NCI-H82 (cell line): ENCODE measurements at regions not wholly inside any gene's neighbourhood (a gene's known extent, or its start where the extent isn't known, plus 50 kb on each side); places are given as distances from the start of the nearest gene placed in this dataset.

Experiments used
- DNase-seq: peaks from one replicate; lab custom pipeline; 2025; lab: John Stamatoyannopoulos, UW

DNA sequence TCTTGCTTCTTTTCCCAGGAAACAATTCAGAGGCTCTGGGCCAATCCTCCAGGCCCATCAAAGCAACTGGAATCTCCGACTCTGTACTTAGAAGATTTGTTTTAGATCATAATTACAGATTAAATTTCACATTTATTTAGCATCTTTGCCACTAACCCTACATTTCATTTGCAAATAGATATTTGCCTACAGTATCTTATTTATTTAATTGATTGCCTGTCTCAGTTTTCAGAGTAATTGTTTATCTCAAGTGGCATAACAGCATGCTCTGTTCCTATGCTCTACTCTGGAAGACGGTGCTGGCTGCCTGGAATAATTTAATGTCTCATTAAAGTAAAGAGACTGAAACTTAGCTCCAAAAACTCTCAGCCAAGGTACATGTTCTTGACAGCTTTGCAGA lies 213.4 kb downstream of the HNMT start:
- DNase-seq, result no peak

DNA sequence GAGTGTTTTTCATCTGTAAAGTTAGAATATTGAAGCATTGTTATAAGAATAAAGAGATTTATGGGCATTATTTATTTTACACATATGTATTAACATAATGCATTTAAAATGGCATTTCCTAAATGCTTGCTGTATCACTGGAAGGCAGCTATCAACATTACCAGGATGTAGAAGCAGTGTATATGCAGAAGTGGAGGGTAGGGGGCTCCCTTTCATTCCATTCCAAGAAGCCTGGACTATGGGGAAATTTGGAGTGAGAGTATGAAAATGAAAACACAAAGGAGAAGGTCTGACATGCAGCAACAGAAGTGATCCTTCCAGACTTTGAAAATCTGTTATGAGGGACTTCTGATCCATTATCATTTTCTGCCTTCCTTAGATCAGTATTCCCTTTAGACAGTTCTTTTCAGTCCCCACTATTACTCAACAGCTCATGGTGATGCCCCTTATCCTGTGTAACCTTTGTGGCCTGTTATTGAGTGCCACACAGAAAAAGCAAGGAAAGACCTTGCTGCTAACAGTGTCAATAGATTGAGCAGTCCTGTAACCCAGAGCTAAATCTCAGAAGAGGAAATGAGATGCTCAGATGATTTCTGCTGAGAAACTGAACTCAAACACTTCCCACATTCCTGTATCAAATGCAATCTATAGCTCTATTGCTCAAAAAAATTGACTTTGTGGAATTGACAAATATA lies 216.6 kb downstream of the HNMT start:
- DNase-seq, result no peak

DNA sequence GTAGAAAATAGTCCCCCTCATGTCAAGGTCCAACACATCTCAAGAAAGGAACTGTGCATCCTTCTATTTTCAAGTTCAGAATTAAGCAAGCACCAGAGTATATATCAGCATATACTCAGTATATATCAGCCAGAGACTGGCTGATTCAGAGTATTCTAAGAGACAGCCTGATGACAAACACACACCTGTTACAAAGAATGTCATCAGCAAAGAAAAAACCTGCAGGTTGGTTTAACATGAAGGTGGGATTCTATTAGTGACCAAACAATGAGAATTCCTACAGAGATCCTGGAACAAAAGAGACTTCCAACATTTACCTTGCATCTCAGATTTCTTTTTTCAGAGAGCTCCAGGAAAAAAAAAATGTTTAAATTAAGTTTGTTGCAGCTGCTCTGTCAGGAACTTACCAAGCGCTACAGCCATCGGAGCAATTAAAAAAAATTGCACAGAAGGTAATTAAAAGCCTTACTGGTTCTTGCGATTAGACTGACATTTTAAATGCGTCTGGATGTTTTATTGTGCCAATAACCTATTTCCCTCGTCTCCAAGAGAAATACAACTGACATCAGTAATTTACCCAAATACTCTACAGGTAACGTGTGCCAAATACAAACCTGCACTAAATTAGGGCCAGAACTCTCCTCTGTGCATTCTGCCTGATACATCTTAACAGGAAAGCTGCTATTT lies 218.1 kb downstream of the HNMT start:
- no peak for DNase-seq

DNA sequence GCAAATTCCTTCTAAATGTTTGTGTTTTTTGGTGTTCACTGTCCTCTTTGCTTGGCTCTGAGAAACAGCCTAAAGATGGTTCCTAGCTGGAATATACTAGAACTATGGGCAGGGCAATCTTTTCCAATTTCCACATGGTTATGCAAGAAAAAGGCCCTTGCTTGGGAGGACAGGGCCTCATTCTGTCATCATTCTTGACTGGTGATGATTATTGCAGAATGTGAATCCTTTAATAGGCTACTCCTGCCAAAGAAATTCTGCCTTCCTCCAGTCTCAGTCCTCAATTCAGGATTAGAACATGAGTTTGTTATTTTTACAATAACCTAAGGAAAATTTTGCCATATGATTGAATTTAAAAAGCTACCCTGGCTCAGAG lies 218.7 kb downstream of the HNMT start:
- no peak for DNase-seq

DNA sequence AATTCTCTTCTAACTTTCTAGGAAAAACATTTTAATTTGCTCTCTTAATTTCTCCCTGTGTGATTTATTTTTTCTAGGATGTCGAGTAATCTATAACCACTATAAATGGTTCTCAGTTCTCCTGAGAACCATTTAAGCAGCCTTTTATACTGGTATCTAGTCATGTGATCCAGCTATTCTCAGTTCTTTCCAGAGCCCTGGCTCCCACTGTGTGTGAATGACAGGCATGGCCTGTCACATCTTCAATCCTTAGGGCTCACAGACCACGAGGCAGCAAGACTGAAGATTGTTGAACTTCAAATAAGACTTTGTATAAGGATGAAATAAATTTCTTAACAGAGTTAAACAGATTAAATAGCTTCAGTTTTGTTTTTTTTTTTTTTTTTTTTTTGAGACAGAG lies 219.4 kb downstream of the HNMT start:
- no peak for DNase-seq

DNA sequence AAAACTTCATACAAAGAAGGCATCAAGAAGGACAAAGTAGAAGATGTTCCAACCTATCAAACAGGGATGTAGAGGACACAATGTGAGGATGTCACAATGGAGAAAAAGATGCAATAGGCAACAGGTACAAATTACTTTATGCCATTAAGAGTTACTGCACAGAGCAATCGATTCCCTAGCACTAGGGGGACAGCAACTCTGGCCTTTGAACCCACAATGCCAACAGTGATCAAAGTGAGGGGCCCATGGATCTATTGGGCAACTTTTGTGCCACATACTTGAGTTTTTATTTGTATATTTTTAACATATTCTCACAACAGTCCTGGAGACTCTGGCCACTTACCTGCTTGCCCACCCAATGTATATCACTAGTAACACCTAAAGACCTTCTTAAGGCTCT lies 220.2 kb downstream of the HNMT start:
- no peak for DNase-seq

DNA sequence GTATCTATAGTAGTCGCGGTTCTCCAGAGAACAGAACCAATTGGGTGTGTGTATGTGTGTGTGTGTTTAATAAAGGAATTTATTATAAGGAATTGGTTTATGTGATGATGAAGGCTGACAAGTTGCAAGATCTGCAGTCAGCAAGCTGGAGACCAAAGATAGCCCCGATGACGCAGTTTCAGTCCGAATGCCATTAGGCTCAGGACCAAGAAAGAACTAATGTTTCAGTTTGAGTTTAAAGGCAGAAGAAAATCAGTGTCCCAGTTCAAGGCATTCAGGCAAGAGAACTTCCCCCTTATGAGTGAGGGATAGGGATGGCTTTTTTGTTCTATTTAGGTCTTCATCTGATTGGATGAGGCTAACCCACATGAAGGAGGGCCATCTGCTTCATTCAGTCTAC lies 221.6 kb downstream of the HNMT start:
- DNase-seq, result peak; percentile 5

DNA sequence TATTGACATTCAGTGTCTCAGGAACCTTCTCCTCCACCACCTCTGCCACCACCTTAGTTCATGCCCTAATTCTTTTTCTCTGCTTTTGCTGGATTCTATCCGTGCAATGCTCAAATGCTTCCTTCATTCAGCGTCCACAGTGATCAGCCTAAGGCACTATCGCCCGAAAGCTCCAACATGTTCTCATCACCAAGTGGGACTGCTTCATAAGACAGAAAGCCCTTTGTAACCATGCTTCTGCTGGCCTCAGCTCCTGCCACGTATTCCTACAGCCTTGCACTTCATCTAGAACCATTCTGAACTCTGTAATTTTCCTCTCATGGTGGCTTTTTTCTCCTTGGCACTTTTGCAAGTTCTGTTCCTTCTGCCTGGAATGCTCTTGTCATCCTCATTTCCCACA lies 222.9 kb downstream of the HNMT start:
- no peak for DNase-seq

DNA sequence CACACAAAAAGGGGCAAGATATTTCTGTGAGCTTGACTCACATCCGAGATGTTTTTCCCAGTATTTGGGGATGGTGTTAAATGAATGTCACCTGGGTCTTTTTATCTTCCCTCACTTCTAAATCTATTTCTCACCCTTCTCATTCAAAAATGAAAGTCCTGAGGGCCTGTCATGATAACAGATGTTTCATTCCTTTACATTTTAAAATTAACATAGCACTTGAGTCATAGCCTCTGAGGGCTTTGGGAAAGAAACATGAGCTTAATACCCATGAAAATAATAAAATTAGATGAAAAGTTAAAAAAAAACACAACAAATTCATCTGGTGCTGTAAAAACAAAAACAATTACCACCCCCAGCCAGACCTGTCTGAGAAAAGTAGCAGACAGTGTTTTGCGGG lies 226.7 kb downstream of the HNMT start:
- no peak for DNase-seq

DNA sequence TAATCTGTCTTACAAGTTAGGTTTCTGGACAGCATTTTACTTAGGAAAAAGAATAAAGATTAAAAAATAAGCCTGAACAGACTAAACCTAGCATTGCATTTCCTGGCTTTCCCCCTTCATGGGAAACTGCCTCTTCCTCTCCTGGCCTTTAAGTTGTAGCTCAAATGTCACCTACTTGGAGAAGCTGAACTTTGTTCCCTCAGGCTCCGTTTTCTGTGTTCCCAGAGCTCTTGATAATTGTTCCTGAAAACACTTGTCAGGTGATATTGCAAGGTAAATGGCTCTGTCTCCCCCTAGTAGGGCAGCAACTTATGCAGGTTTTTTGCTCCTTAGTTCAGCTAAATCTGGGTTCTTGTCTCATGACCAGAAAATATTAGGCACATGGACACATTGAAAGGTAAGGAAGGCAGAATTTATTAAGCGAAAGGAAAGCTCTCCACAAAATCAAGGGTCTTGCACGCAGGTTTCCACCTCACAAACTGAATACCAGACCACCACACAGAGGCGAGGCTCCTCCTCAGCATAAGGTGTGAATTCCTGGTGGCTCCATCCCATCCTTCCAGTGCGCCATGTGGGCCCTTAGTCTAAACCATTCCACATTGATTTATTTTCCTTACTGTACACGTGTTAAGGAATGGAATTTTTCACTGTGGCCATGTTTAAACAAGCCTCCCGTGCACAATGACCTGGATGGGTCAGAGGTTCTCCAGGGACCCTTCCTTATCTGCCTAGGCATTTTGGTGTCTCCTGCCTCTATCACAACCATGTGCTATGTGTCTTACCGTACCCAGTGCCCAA lies 229.3 kb downstream of the HNMT start:
- DNase-seq, result no peak

DNA sequence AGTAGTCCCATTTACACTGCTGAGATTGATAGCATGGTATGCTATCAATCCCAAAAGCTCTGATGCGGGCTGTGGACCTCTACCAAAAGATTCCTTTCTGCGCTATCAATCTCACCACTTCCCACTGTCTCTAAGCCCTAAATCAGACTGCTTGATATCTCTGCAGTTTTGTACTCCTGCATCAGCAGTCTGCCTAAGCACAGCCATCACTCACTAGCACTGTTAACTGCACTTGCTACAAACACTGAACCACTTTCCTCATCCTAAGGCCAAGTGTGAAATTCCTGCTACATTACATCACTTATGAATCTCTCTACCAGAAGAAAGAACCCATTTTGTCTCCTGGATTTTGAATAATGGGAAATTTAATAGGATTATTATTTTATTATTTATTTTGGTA lies 237.0 kb downstream of the HNMT start:
- no peak for DNase-seq

DNA sequence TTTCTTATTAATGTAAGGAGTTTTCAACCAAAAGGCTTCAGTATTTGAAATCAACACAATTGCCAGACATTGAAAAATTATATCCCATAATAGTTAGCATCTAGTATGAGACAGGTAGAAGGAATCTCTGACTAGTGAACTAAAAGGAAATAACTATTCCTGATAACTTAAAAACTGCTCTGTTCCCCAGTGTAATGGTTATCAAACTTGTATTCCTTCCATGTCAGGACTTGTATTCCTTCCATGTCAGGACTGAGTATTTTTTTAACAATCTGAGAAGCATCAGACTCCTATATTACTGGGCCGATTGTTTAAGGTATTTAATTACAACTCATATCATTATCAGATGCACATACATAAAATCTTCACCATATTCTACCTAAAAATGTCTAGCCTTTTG lies 238.5 kb downstream of the HNMT start:
- no peak for DNase-seq

DNA sequence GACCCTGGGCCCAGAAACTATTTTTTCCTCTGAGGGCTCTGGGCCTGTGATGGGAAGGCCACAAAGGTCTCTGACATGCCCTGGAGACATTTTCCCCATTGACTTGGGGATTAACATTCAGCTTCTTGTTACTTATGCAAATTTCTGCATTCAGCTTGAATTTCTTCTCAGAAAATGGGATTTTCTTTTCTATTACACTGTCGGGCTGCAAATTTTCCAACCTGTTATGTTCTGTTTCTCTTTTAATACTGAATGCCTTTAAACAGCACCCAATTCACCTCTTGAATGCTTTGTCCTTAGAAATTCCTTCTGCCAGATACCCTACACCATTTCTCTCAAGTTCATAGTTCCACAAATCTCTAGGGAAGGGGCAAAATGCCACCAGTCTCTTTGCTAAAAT lies 241.0 kb downstream of the HNMT start:
- no peak for DNase-seq

DNA sequence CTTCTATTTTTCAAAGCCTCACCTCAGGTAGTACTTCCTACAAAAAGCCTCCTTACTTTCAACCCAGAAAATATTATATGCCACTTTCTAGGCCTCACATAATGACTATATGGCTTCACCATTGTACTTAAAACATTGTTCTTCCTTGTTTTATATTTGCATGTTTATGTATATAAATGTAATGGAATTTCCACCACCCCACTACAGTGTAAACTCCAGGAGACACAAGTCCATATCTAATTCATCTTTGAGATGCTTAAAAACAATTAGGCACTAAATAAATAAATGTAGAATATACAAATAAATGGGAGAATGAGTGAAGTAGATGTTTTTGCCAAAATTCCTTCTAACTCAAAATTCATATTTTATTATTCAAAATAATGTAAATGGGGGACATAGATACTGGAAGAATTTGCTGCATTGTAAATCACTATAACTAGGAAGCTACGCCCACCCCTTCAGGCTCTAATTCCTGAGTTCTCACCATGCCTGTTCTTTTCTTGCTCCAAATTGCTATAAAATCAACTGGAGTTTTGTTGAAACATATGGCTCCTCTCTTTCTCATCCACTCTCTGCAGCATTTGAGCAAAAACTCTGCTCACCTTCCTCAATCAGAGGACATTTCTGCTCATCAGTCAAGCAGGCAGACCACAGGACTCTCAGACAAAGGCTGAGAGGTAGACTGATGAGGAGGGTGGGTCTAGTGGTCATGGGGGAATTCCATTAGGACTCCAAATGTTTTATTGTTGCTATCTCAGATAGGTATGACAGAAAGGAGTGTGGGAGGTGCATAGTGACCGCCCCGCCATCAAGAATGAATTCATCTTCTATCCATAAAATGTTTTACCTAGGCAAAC lies 243.0 kb downstream of the HNMT start:
- DNase-seq, result no peak

DNA sequence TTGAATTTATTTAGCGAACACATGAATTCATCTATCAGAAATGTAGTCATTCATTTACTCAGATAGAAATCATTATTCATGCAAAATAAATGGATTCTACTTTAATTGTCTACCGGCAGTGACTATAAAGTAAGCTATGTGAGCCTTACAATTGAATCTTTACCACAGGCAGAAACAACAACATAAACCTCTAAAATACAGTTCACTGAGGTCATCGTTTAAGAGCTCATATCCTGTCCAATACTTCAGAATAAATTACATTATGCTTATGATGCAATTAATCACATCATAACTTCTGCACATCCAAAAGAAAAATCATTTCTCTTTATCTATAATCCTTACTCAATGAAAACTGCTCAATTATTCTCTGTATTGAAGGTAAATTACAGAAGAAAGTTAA lies 244.7 kb downstream of the HNMT start:
- no peak for DNase-seq

DNA sequence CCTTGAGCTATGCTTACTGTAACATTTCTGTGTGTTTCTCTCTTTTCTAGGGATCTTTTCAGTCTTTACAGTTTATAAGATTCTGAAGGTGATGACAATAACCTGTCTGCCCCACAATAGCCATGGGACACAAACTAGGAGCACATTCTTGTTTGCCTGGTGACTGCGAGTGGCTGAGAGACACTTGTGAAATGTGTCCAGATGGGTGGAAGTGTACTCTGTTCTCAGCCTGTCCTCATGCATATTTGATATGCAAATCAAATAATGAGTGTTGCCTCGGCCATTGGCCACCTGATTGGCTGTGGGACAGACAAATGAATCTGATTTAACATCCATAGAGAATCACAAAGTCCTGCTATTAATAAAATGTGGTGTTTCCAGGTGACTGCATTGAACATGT lies 246.2 kb downstream of the HNMT start:
- no peak for DNase-seq

DNA sequence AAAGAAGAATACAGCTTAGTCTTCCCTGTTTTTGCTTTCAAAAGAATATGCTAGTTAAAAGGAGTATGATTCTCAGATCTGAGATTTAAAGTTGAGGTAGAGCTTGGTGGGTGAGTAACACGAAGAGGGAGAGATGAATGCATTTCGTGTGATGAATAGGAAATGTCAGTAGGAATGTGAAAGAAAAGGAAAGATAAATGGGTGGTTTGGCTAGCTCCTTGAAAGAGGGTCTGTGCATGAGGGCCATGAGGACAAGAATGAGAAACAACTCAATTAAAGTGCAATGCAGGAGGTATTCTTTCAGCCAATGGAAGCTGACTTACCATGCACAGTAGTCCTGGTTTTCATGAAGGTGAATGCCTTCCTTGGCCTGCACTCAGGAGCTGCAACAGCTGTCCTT lies 248.2 kb downstream of the HNMT start:
- no peak for DNase-seq

DNA sequence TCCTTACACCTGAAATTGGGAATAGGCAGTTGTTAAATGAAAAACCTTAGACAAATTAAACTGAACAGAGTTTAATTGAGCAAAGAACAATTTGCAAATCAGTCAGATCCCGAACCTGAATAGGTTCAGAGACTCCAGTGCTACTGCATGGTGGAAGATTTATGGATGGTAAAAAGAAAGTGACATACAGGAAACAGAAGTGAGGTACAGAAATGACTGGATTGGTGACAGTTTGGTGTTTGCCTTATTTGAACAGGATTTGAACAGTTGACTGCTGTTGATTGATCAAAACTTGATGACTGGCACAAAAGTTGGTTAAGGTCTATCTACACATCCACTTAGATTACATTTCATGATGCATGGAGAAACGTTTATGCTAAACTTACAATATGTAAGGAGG lies 248.8 kb downstream of the HNMT start:
- no peak for DNase-seq

DNA sequence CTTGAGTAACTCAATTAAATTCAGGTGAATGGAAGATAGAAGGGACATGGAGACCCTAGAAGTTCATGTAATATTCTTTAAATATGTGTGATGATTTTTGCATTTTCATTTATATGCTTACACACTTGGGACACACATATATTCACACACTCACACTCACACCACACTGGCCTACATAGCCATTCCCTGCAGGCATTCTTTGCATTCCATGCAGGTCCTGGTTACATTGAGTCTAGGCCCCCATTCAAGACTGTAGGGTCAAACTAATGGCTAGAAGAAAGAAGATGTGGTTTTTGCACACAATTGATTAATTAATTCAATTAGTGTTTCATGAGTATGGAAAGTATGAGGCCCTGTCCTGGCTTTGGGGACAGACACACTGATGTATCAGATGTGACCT lies 249.4 kb downstream of the HNMT start:
- no peak for DNase-seq

DNA sequence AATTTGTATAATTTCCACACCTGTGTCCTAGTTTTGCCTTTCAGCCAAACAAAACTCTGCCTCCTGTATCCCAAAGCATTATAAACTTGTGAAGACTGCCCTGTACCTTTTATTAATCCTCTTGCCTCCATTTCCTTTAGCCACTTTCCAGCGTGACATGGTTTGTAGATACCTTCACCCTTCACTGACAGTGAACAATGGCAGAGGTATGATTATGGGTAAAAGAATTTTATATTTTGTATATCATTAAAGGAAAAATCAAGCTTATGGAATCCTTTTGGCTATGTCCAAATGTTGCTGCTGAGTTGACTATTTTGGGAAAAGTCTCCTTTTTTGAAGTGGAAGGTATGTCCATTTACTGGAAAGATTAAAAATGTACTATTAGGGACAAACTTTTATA lies 251.7 kb downstream of the HNMT start:
- no peak for DNase-seq

DNA sequence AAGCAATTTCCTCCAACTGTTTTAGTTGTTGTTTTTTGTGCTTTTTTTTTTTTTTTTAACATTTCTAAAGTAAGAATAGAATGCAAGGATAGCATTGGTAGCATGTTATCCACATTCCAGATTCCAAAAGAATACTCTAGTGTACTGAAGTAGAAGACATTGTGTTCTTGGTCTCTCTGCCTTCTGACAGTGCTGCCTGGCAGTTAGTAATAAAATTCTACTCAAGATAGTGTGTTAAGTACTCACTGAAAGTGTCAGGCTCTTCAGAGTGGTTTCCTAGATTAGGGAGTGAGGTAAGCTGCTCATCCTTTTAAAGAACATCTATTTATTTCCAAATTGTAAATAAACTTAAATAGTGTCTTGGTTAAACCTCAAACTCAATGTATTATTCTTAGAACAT lies 253.7 kb downstream of the HNMT start:
- DNase-seq, result no peak

DNA sequence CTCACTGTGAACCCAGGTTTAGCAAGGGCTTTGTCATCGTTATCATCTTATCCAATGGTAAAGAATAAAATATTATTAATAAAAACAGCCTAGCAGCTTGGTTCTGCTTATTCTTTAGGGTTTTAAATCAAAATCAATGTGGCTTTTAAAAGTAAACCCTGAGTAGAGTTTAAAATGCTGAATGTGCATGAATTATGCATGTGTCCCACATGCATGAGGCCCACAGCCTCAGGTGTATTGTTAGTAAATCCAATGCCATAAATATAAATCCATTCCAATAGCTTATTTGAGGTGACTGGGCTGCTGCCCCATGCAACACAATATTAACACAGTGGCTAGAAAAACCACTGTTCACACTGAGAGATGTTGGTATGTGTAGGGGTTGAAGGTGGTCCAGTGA lies 254.1 kb downstream of the HNMT start:
- no peak for DNase-seq
